ENCODE measurements at regions not wholly inside any gene's neighbourhood (a gene's known extent, or its start where the extent isn't known, plus 50 kb on each side); places are given as distances from the start of the nearest gene placed in this dataset.
A peak's percentile ranks its signal among the peaks of the same experiment; 100 is the strongest.

DNA sequence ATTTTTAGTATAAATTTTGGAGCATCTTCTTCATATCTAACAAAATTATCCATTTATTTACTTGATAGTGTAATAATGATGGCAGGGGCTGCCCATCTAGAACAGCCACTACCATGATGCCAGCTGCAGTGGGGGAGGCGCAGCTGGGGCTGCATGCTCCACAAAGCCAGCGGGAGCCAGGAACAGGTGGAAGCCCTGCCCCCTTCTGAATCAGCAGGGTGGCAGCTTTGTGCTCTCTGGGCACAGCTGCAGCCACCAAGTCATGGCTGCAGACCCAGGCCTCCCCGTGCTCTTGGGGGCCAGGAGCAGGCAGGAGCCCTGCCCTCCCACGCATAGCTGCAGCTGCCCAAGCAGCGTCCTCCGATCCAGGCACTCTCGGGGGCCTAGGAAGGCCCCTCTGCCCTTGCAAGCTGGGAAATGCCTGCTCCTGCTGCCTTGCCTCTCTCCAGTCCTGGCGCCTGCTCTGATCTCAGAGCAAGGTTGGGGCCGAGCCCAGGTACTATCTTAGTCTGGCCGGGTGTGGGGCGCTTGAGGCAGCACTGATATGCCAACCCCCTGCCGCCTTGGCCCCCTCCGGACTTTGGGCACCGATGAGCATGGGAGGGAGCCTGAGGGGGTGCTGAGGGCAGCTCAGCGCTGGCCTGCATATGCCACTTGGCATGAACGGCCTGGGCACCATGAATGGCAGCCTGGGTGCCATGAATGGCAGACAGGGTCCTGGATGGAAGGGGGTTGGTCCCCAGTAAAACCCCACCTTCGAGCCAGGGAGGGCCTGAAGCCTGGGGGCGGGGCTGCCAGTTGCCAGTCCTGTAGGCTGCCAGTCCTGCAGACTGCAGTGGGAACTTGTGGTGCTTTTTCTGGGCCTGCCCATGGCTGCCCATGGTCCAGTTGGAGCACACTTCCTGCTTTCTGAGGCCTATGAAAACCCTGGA lies 1110.8 kb upstream of the POT1 start:
- DNase-seq = no peak
- POLR2A ChIA-PET = no interaction called here
- no peak overlapping the region for H3K4me3 Mint-ChIP-seq
- H3K27me3 Mint-ChIP-seq = no peaks in the 10 kb centered on the region
- H3K9me3 Mint-ChIP-seq = peaks cover 0 to 5% (median 2%) of the 10 kb centered on the region in 9 donors
- H3K27ac Mint-ChIP-seq = no peak overlapping the region
- no peaks in the 10 kb centered on the region for H3K36me3 Mint-ChIP-seq
- no peaks in the 10 kb centered on the region for H3K4me1 Mint-ChIP-seq
- no peak for ATAC-seq

DNA sequence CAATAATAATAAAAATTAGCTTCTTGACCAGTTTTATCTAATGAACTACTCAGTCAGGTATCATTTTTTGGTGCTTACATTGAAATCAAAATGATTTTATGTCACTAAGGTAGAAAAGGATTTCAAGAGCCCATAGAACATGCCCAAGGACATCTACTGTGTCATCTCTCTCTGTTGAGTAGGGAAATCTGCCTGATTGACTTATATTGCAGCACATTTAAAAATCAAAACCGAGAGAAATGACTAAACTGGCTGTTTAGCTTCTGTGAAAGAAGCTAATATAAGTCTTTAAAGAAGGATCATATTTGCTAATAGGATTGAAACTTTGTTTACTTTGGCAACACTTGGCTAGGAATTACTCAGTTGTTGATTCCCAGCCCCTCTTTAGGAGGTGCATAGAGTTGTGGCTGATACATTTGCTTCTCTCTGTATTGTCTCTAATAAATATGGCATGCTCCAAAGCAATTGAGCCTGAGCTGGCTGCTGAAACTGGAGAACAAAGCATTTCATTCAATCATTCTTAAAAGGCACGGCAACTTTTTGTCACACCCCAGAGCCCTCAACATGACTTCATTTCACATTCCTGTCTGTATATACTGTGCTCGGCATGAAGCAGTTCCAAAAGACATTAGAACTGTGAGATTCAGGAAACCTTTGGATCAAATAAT lies 1096.9 kb upstream of the POT1 start:
- H3K4me3 Mint-ChIP-seq = no peak overlapping the region
- H3K4me1 Mint-ChIP-seq = no peaks in the 10 kb centered on the region
- H3K36me3 Mint-ChIP-seq = no peaks in the 10 kb centered on the region
- no peaks in the 10 kb centered on the region for H3K27me3 Mint-ChIP-seq
- POLR2A ChIA-PET = no interaction called here
- peaks cover 0 to 10% (median 2%) of the 10 kb centered on the region in 9 donors for H3K9me3 Mint-ChIP-seq
- H3K27ac Mint-ChIP-seq = no peak overlapping the region
- ATAC-seq (no peak), DNase-seq (no peak)

DNA sequence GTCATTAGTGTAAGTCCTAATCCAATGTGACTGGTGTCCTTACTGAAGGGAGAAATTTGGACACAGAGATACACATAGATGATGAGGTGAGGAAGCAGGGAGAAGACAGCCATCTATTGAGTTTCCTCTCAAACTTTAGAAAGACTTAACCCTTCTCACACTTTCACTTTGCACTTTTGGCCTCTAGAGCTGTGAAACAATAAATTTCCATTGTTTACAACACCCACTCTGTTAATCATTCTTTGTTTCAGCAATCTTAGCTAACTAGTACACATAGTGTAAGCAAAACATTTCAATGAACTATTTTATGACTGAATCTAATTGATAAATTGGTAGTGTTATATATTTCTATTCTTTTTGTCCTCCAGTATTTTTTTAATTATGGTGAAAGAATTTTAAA lies 1092.8 kb upstream of the POT1 start:
- POLR2A ChIA-PET = no interaction called here
- ATAC-seq = no peak
- H3K36me3 Mint-ChIP-seq = no peaks in the 10 kb centered on the region
- no peak for DNase-seq
- no peaks in the 10 kb centered on the region for H3K27me3 Mint-ChIP-seq
- H3K4me3 Mint-ChIP-seq = no peak overlapping the region
- H3K27ac Mint-ChIP-seq = no peak overlapping the region
- no peaks in the 10 kb centered on the region for H3K4me1 Mint-ChIP-seq
- peaks cover 0 to 7% (median 3%) of the 10 kb centered on the region in 9 donors for H3K9me3 Mint-ChIP-seq

DNA sequence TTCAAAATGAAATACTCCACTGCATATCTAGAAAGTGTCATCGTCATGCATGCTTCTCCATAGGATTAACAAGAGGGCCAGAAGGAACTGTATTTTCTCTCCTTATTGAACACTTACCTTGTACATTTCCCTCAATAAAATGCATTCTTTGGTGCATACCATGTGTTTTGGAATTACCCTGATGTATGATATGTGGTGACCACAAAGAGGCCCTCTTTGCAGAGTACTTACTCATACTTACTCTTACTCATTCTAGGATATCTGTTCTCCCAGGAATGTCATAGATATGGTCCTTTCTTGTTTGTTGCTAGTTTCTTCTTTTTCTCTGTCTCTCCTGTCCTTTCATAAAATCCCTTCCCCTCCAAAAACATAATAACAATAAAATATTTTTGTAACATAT lies 1087.1 kb upstream of the POT1 start:
- Mint-ChIP-seq H3K36me3 (no peaks in the 10 kb centered on the region), H3K4me1 (no peaks in the 10 kb centered on the region), H3K27ac (no peak overlapping the region), H3K4me3 (no peak overlapping the region), H3K27me3 (no peaks in the 10 kb centered on the region), H3K9me3 (peaks cover 0 to 15% (median 7%) of the 10 kb centered on the region in 9 donors)
- POLR2A ChIA-PET = no interaction called here
- DNase-seq (no peak), ATAC-seq (no peak)

DNA sequence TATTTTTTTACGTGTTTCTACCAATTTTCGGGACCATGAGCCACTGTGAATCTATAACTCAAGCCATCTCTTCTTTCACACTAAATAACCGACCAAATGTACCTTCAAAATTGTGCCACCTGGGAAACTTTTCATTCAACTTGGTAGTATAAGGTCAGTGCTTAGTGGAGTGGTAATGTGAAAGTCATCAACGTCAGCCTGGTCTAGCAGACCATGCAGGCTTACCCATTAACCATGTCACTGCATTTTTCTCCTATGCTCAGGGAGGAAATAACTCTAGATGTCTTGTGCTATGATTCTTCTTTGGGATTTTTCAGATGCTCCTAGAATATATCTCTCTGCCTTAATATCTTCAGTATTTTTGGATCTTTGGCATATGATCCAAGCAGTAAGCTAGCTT lies 1075.4 kb upstream of the POT1 start:
- Mint-ChIP-seq H3K9me3 (peaks cover 0 to 21% (median 6%) of the 10 kb centered on the region in 9 donors), H3K27me3 (no peaks in the 10 kb centered on the region), H3K4me1 (no peaks in the 10 kb centered on the region), H3K4me3 (no peak overlapping the region), H3K27ac (no peak overlapping the region), H3K36me3 (no peaks in the 10 kb centered on the region)
- DNase-seq (no peak), ATAC-seq (no peak)
- POLR2A ChIA-PET = no interaction called here

DNA sequence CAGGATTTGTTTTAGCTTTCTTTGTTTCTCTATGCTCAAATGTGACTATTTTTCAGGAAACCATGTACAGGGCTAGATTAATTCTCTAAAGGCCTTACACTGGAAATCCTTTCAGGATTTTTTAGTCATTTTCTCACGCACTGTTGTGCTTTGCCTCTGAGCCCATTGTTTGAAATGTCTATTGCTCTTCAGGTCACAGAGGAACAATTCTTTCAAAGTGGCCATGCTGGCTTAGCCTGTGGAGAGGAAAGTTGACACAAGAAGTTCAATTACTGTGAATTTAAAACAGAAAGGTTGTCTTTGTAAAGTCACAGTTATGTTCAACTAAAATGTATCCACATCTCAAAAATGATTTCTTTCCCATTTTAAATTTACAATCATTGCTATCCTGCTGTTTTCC lies 1071.7 kb upstream of the POT1 start:
- no peak for DNase-seq
- Mint-ChIP-seq H3K4me1 (no peaks in the 10 kb centered on the region), H3K36me3 (peaks cover 0 to 1% (median 0%) of the 10 kb centered on the region in 3 donors), H3K4me3 (no peak overlapping the region), H3K27me3 (no peaks in the 10 kb centered on the region), H3K9me3 (peaks cover 0 to 27% (median 5%) of the 10 kb centered on the region in 9 donors), H3K27ac (no peak overlapping the region)
- no peak for ATAC-seq
- POLR2A ChIA-PET = no interaction called here

DNA sequence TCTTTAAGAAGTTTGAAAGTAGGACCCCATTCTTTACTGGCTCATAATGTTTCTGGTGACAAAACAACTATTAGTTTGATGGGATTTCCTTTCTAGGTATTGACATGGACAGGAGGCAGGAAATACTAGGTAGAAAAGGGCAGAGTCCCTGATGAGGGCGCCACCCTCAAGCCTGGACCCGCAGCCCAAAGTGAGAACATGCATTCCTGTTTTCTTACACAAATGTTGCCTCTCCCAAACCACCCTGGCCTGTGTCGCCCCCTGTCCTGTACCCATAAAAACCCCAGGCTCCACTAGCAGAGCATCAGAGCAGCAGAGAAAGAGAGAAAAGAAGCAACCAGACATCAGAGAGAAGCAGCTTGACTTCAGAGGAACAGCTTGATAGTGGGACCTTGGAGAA lies 1055.2 kb upstream of the POT1 start:
- Mint-ChIP-seq H3K9me3 (peaks cover 0 to 38% (median 12%) of the 10 kb centered on the region in 9 donors), H3K36me3 (no peaks in the 10 kb centered on the region), H3K4me3 (no peak overlapping the region)

DNA sequence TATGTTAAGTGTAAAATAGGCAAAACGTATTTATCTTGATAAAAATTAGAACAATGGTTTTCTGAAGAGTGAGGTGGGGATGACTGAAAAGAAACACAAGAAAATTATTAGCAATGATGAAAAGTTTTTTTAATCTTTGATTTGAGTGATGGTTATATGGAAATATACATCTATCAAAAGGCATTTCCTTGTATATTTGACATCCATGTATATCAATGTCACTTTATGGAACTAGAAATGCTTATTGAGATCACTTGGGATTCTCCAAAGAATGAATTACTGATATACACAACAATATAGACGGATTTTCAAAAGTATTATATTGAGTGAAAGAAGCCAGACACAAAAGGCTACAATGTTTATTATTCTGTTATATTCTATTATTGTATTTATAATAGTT lies 1042.0 kb upstream of the POT1 start:
- no peaks in the 10 kb centered on the region for H3K4me1 Mint-ChIP-seq
- POLR2A ChIA-PET = no interaction called here
- no peak for ATAC-seq
- H3K4me3 Mint-ChIP-seq = no peak overlapping the region
- H3K27ac Mint-ChIP-seq = no peak overlapping the region
- peaks cover 0 to 7% (median 0%) of the 10 kb centered on the region in 9 donors for H3K9me3 Mint-ChIP-seq
- H3K36me3 Mint-ChIP-seq = no peaks in the 10 kb centered on the region
- DNase-seq = no peak
- no peaks in the 10 kb centered on the region for H3K27me3 Mint-ChIP-seq

More for the DNA sequence above, 1055.2 kb upstream of the POT1 start:
- H3K27me3 Mint-ChIP-seq = no peaks in the 10 kb centered on the region
- DNase-seq (no peak), ATAC-seq (no peak)
- no peak overlapping the region for H3K27ac Mint-ChIP-seq
- POLR2A ChIA-PET = no interaction called here
- no peaks in the 10 kb centered on the region for H3K4me1 Mint-ChIP-seq

DNA sequence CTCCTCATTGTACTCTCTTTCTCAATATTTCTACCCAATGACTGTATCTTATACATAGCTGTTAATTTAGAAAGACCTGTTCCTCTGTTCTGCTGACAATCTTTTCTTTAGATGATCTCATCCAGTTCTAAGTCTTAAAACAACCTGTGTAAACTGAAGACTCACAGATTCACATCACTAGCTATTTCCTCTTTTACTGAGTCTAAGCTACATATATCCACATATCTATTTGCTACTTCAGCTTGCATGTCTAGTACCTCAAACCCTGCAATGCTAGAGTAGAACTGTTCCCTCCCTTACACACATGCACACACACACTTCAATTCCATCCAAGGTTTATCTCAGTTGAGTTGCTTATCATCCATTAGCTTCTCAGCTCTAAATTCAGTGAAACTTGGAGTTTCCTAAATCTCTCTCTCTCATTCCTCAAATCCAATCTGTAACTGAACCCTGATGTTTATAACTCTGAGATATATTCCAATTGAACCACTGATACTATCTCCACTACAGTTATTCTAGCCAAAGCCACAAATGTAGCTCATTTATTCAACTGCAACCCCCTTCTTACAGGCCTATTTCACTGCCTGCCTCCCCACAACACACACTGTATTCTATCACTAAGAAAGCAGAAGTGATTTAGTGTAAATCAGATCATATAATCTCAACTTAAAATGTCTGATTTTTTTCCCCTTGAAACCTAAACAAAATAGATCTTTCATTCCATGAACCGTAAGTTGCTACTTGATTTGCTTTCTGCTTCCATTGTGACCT lies 1036.8 kb upstream of the POT1 start:
- Mint-ChIP-seq H3K4me3 (no peak overlapping the region), H3K36me3 (no peaks in the 10 kb centered on the region), H3K4me1 (no peaks in the 10 kb centered on the region), H3K27ac (peak overlapping the region in 1 of 10 donors; percentile 5), H3K9me3 (peaks cover 0 to 13% (median 4%) of the 10 kb centered on the region in 9 donors), H3K27me3 (no peaks in the 10 kb centered on the region)
- POLR2A ChIA-PET = no interaction called here
- ATAC-seq (no peak), DNase-seq (no peak)

DNA sequence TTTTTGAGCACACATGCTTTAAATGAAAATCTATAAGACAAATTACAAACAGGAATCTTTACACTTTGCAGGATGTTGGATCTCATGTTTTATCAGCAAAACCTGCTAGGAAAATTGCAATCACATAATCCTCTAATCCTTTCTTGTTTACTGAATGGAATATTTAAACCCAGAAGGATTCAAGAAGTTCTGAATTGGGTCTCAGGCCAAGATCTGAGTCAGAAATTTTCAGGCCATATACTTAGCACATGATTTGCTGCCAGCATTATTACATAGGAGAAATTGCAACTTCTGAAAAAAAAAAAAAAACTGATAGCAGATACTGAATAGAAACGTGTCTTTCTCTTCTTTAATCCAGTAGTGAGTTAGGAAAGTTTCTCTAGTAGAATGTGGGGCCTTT lies 1005.3 kb upstream of the POT1 start:
- Mint-ChIP-seq H3K36me3 (no peaks in the 10 kb centered on the region), H3K4me1 (no peaks in the 10 kb centered on the region), H3K9me3 (peaks cover 0 to 17% (median 6%) of the 10 kb centered on the region in 9 donors), H3K27ac (no peak overlapping the region), H3K4me3 (no peak overlapping the region), H3K27me3 (no peaks in the 10 kb centered on the region)
- POLR2A ChIA-PET = no interaction called here
- ATAC-seq (no peak), DNase-seq (no peak)

DNA sequence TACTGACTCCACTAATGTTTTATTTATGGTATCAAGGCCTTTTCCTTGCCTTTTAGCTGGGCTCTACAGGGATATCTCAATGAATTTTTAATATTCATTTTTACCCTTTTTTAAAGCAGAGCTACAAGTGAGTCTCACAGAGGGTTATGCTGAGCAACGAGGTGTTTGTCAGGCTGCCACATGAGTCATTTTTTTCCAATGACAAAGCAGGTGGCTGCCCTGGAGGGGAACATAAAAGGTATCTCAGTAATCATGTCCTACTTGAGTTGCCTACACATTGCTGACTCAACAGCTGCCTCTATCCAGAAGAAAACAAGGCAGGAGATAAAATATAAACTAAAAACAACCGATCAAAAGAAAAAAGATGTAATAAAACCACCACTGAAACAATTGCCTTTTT lies 1004.9 kb upstream of the POT1 start:
- Mint-ChIP-seq H3K27ac (no peak overlapping the region), H3K27me3 (no peaks in the 10 kb centered on the region), H3K9me3 (peaks cover 0 to 17% (median 5%) of the 10 kb centered on the region in 9 donors), H3K36me3 (no peaks in the 10 kb centered on the region), H3K4me3 (no peak overlapping the region), H3K4me1 (no peaks in the 10 kb centered on the region)
- no peak for DNase-seq
- POLR2A ChIA-PET = no interaction called here
- no peak for ATAC-seq

DNA sequence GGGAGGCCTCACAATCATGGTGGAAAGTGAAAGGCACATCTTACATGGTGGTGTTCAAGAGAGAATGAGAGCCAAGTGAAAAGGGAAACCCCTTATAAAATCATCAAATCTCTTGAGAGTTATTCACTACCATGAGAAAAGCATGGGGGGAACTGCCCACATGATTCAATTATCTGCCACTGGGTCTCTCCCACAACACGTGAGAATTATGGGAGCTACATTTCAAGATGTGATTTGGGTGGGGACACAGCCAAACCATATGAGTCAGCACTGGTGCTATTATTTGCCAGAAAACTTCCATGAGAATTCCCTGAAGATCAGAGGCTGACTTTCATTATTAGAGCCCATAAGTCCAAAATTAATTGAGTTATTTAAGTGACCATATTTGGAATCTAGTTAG lies 1001.2 kb upstream of the POT1 start:
- POLR2A ChIA-PET = no interaction called here
- Mint-ChIP-seq H3K9me3 (peaks cover 0 to 21% (median 2%) of the 10 kb centered on the region in 9 donors), H3K27ac (no peak overlapping the region), H3K4me3 (no peak overlapping the region), H3K4me1 (no peaks in the 10 kb centered on the region), H3K27me3 (no peaks in the 10 kb centered on the region), H3K36me3 (no peaks in the 10 kb centered on the region)
- no peak for ATAC-seq
- DNase-seq = no peak

DNA sequence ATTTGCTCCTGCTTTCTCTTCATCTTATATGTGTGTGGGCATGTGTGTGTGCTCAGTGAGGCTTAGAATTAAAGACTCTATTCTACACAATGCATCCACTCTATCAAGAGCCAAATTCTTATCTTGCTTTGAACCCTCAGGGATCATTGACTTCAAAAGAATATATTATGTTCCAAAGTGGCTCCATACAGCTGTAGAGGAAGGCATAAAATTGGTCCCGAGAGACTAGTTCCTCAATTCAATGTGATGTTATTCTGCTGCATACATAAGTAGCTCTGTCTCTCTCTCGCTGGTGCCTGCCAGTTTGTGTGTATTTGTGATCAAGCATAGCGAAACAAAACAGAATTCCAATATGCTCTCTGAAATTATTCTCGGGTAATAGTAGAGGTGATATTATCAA lies 997.9 kb upstream of the POT1 start:
- ATAC-seq (no peak), DNase-seq (no peak)
- peaks cover 0 to 21% (median 3%) of the 10 kb centered on the region in 9 donors for H3K9me3 Mint-ChIP-seq
- no peaks in the 10 kb centered on the region for H3K27me3 Mint-ChIP-seq
- H3K4me3 Mint-ChIP-seq = no peak overlapping the region
- H3K27ac Mint-ChIP-seq = no peak overlapping the region
- POLR2A ChIA-PET = no interaction called here
- no peaks in the 10 kb centered on the region for H3K36me3 Mint-ChIP-seq
- no peaks in the 10 kb centered on the region for H3K4me1 Mint-ChIP-seq

All from naive thymus-derived CD8-positive, alpha-beta T cell (primary cell).